CD4-positive, alpha-beta T cell treated with Interleukin-17A for 4 hours (primary cell): ENCODE measurements at regions not wholly inside any gene's neighbourhood (a gene's known extent, or its start where the extent isn't known, plus 50 kb on each side); places are given as distances from the start of the nearest gene placed in this dataset.
"Not testable (repeated sequence)": the region's sequence is repeated elsewhere in the genome, so short reads cannot be mapped to it uniquely, and the experiment has no call there.

Experiments
- DNase-seq: peaks from one replicate; pipeline ENCODE4 v3.0.0-alpha.2; 2020; ENCODE audit warnings: mixed read lengths

DNA sequence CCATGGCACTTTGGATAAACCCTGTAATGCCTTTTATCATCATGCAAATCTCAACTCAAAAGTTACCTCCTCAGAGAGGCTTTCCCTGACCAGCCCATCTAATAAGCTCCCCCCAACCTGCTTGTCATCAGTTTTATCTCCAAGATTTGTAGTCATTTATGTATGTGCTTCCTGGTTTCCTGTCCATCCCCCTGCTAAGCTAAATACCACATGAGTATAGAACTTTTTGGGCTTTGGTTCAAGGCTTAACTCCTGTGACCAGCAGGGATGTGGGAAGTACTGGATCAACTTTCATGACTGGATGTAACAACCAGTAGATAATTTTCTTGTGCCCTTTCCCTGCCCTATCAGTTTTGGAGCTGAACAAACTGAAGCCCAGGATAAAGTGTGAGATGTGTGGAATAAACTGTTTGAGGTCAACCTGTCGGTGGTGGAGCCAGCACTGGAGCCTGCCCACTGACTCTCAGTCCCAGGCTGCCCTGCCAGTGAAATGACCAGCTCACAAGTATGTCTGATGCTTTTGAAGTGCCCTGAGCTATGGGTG is 148.6 kb downstream of the CYP26A1 start:
- no peak for DNase-seq

DNA sequence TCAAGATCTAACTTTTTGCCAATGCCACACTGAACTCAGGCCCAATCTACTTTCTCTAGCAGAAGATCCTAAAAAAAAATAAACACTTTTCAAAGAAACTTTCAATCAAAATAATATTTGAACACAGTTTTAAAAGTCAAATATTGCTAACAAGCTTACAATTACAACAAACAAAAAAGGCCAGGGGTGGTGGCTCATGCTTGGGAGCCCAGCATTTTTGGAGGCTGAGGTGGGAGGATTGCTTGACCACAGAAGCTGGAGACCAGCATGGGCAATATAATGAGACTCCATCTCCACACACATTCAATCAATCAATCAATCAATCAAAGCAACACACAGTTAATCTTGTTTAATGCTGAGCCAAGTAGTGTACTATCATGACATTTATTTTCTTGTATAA is 149.2 kb downstream of the CYP26A1 start:
- no peak for DNase-seq

DNA sequence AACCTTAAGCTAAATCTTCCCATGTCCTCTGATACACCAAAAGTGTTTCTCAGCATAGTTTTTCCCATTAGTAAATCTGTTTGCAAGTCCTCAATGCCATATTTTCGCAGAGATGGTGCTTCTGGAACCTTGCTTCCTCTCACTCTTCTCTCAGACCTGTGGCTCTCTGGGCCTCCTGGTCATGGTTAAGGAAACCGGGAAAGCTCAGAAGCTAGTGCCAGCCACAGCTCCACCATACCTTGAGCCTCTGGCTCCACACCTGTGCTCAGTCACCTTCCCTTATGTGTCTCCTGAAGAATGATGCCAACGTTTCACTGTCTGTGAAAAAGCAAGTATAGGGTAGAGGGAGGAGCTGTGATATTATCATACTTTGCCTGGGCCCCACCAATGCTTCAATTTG is 149.6 kb downstream of the CYP26A1 start:
- no peak for DNase-seq

DNA sequence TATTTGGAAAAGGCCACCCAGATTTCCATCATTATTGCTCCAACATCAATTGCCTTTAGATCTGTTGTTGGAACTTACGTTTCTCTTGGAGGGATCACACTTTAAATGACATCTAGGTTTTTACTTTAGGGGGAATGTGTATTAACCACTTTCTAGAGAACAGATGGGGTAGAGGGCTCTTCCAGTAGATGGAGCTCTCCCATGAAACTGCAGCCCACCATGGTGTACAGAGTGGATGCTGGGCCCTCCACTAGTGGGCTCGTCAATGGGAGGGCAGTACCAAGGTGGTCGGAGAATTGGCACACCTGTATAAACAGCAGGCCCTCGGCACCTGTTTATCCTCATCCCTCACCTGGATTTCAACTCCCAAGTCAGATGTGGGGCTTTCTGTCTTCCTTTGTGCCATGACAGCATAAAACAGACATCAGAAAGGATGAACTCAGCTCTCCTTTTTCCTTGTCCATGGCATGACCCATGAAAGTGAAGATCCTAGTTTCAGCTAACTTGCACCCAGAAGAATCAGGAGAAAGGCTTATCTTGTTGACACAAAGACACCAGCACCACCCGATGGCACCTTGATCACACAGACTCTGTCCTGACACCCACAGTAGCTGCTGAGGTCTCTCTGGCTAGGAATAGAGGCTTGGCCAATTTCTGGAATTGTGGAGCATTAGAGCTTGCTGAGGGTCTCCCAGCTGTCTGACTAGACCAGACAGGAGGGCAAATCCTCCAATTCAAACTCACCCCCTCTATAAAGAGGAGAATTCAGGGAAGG is 150.5 kb downstream of the CYP26A1 start:
- peak; percentile 5 for DNase-seq

- no peak for DNase-seq
Measured at GRCh38 chr10:93225938-93226337, 152.2 kb downstream of the CYP26A1 start.

- DNase-seq = no peak
Measured at GRCh38 chr10:93226619-93227018, 152.9 kb downstream of the CYP26A1 start.

DNA sequence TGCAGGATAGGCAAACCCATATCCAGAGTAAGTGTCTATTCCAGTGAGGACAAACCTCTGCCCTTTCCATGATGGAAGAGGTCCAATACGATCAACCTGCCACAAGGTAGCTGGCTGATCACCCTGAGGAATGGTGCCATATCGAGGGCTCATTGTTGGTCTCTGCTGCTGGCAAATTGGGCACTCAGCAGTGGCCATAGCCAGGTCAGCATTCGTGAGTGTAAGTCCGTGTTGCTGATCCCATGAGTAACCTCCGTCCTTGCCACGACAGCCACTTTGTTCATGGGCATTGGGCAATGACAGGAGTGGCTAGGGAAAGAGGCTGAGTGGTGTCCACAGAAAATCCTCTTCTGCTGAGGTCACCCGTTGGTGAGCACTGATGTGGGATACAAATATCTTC is 156.9 kb downstream of the CYP26A1 start:
- not testable (repeated sequence) for DNase-seq

GRCh38 chr10:93232159-93232558 is 158.5 kb downstream of the CYP26A1 start:
- DNase-seq = not testable (repeated sequence)

GRCh38 chr10:93234940-93235339 is 161.2 kb downstream of the CYP26A1 start:
- not testable (repeated sequence) for DNase-seq

GRCh38 chr10:93235686-93236085 is 162.0 kb downstream of the CYP26A1 start:
- DNase-seq = no peak

- DNase-seq = no peak
Measured at GRCh38 chr10:93236393-93237040, 162.8 kb downstream of the CYP26A1 start.

DNA sequence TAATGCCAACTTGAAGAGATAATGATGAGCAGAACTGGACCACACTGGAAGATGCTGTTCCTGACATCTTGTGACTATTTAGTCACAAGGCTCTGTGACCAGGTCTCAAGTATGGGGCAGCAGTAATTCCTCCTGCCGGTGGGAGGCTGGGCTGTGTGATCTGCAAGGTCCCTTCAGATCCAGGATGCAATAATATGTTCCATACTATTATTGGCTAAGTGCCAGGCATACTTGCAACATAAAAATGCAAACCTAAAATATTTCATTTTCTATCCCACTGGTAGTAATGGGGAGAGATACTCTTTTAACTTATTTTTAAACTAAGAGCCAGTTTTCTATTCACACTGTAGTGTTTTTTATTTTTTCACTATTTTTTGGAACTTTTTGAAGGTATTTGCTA is 171.5 kb downstream of the CYP26A1 start:
- no peak for DNase-seq

- DNase-seq = no peak
Measured at GRCh38 chr10:93245779-93246178, 172.1 kb downstream of the CYP26A1 start.

- DNase-seq = no peak
Measured at GRCh38 chr10:93248583-93249227, 175.0 kb downstream of the CYP26A1 start.

DNA sequence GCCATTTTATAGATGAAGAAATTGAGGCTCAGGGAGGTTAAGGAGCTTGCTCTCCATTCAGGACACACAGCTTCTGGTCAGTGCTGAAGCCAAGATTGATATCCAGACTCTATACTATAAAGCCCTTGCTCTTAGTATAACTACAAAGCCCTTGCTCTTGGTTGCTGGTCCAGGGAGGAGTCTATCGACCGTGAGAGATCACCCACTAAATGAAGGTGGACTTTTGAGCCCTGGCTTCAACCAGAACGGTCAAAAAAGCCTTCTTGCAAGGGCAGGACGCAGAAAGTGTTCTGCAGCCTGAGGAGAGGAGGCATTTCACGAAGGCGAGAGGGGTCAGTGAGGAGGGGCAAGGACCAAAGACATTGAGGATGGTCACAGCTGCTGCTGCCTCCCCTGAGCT is 176.3 kb downstream of the CYP26A1 start:
- no peak for DNase-seq

DNA sequence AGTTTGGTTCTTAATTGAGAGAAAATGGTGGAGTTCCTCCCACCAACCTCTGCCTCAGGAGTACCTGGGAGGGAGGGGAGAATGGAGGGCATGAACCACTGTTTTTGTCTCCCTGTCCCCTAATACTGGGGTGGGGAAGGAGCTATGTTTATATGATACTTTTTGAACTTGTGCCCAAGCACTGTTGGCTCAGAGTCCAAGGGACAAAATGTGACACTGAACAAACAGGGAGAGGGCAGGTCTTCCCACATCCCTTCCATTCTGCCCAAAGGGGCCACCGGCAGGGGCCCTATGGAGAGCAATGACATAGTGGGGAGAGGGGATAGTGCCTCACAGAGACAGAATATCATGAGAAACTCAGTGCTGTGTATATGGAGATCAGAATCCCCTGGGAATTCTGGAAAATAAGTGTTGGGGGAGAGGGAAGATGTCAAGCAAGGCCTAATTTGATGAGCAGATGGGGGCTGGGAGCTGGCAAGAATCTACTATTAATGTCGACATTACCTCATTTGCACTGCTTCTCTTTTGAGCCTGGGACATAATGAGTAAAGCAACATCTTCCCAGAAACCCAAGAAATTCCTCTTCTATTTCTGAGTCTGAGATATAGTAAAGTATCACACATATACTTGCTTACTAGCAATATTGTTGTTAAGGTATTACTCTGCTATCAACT is 180.6 kb downstream of the CYP26A1 start:
- no peak for DNase-seq

GRCh38 chr10:93255546-93255945 is 181.9 kb downstream of the CYP26A1 start:
- no peak for DNase-seq
